ENCODE measurements at regions not wholly inside any gene's neighbourhood (a gene's known extent, or its start where the extent isn't known, plus 50 kb on each side); places are given as distances from the start of the nearest gene placed in this dataset.

GRCh38 chr2:187638840-187639239 is 84.6 kb upstream of the TFPI start:
- H3K36me3 Mint-ChIP-seq (ENCODE audit: insufficient read depth, unreplicated experiment), result no peaks in the 10 kb centered on the region
- no peaks in the 10 kb centered on the region for H3K27me3 Mint-ChIP-seq (ENCODE audit: unreplicated experiment)
- no TSS peak for BruUV-seq (replicated peaks)
- no peak for DNase-seq
- no peak overlapping the region for H3K27ac Mint-ChIP-seq (ENCODE audit: unreplicated experiment)
- H3K4me3 Mint-ChIP-seq (ENCODE audit: low read depth, unreplicated experiment), result no peak overlapping the region
- no peak for TF ChIP-seq CTCF (IDR thresholded peaks at IDR 0.05; ENCODE audit: unreplicated experiment)
- H3K4me1 Mint-ChIP-seq (ENCODE audit: low read depth, unreplicated experiment), result no peaks in the 10 kb centered on the region
- intact Hi-C loops (cut with micrococcal nuclease; ENCODE audit: unreplicated experiment), result no loop called here
- CTCF ChIA-PET, result no interaction called here
- no peaks in the 10 kb centered on the region for H3K9me3 Mint-ChIP-seq (ENCODE audit: low read depth, unreplicated experiment)

GRCh38 chr2:187640926-187641510 is 86.8 kb upstream of the TFPI start:
- H3K27ac Mint-ChIP-seq (ENCODE audit: unreplicated experiment), result no peak overlapping the region
- DNase-seq, result no peak

GRCh38 chr2:187642498-187642897 is 88.3 kb upstream of the TFPI start:
- Mint-ChIP-seq H3K4me3 (ENCODE audit: low read depth, unreplicated experiment) (no peak overlapping the region), H3K27ac (ENCODE audit: unreplicated experiment) (no peak overlapping the region), H3K9me3 (ENCODE audit: low read depth, unreplicated experiment) (no peaks in the 10 kb centered on the region), H3K27me3 (ENCODE audit: unreplicated experiment) (no peaks in the 10 kb centered on the region), H3K36me3 (ENCODE audit: insufficient read depth, unreplicated experiment) (no peaks in the 10 kb centered on the region), H3K4me1 (ENCODE audit: low read depth, unreplicated experiment) (peaks cover 8% of the 10 kb centered on the region)
- BruUV-seq (replicated peaks), result no TSS peak
- CTCF ChIA-PET, result no interaction called here
- no peak for DNase-seq
- no peak for TF ChIP-seq CTCF (IDR thresholded peaks at IDR 0.05; ENCODE audit: unreplicated experiment)
- intact Hi-C loops (cut with micrococcal nuclease; ENCODE audit: unreplicated experiment), result no loop called here

More at GRCh38 chr2:187640926-187641510, 86.8 kb upstream of the TFPI start:
- TF ChIP-seq CTCF (IDR thresholded peaks at IDR 0.05; ENCODE audit: unreplicated experiment), result no peak
- Mint-ChIP-seq H3K4me1 (ENCODE audit: low read depth, unreplicated experiment) (no peaks in the 10 kb centered on the region), H3K36me3 (ENCODE audit: insufficient read depth, unreplicated experiment) (no peaks in the 10 kb centered on the region), H3K27me3 (ENCODE audit: unreplicated experiment) (no peaks in the 10 kb centered on the region), H3K9me3 (ENCODE audit: low read depth, unreplicated experiment) (no peaks in the 10 kb centered on the region), H3K4me3 (ENCODE audit: low read depth, unreplicated experiment) (no peak overlapping the region)
- no TSS peak for BruUV-seq (replicated peaks)
- CTCF ChIA-PET, result no interaction called here
- intact Hi-C loops (cut with micrococcal nuclease; ENCODE audit: unreplicated experiment), result no loop called here

- H3K27me3 Mint-ChIP-seq (ENCODE audit: unreplicated experiment), result no peaks in the 10 kb centered on the region
- TF ChIP-seq CTCF (IDR thresholded peaks at IDR 0.05; ENCODE audit: unreplicated experiment), result no peak
- CTCF ChIA-PET, result no interaction called here
- no TSS peak for BruUV-seq (replicated peaks)
- no peak overlapping the region for H3K27ac Mint-ChIP-seq (ENCODE audit: unreplicated experiment)
- intact Hi-C loops (cut with micrococcal nuclease; ENCODE audit: unreplicated experiment), result no loop called here
- H3K36me3 Mint-ChIP-seq (ENCODE audit: insufficient read depth, unreplicated experiment), result no peaks in the 10 kb centered on the region
- H3K4me3 Mint-ChIP-seq (ENCODE audit: low read depth, unreplicated experiment), result no peak overlapping the region
- peaks cover 8% of the 10 kb centered on the region for H3K4me1 Mint-ChIP-seq (ENCODE audit: low read depth, unreplicated experiment)
- DNase-seq, result no peak
- H3K9me3 Mint-ChIP-seq (ENCODE audit: low read depth, unreplicated experiment), result no peaks in the 10 kb centered on the region
Observed at GRCh38 chr2:187644486-187644885, 90.3 kb upstream of the TFPI start.
